K562 (cell line): ENCODE measurements at regions not wholly inside any gene's neighbourhood (a gene's known extent, or its start where the extent isn't known, plus 50 kb on each side); places are given as distances from the start of the nearest gene placed in this dataset.

Experiments used
- ATAC-seq: fragments of 200-7000 bp; cut with Tn5 transposase; 3 replicates; pipeline ENCODE4 v1.9.1; 2020; ENCODE audit warnings: moderate library complexity
- BruUV-seq: library from RNA; stranded (reverse); fragments of 400-500 nt; replicated peaks from 2 replicates; lab custom pipeline; 2021; lab: Mats Ljungman, UMichigan
- CTCF ChIA-PET: fragments of 300-600 bp; formaldehyde crosslinking; extraction: SDS; loops from one replicate; lab custom pipeline; 2021; ENCODE audit warnings: low intra/inter-chr PET ratio; lab: Yijun Ruan, JAX
- POLR2A ChIA-PET: fragments of 300-600, 350-650 bp; sonication (Branson Sonifier 250); formaldehyde crosslinking; extraction: SDS; loops from one replicate; lab custom pipeline; 2021; ENCODE audit warnings: antibody characterized with exemption, inconsistent platforms; lab: Yijun Ruan, JAX
- DNase-seq, 4 experiments: peaks; one replicate each; pipeline versions ENCODE4 v3.0.0 to v3.0.0-alpha.2; 2011 to 2018; ENCODE audit warnings: low spot score in 3 of 4, mixed read lengths in 3 of 4; ENCODE audit errors: extremely low read depth in 1 of 4
- FAIRE-seq: peaks from 2 replicates; lab custom pipeline; 2011; peaks lifted over from hg19 to GRCh38; lab: Jason Lieb, UNC
- H2AFZ ChIP-seq: 2 replicates; pipeline ENCODE4 v1.6.0; 2011; ENCODE audit warnings: low read depth, low read length, control low read depth, inconsistent platforms
- H3K27ac ChIP-seq: fragments of 200-600 bp; 3 replicates; pipeline ENCODE4 v1.8.0; 2011; ENCODE audit warnings: low read depth, mild to moderate bottlenecking, control low read depth, inconsistent platforms, low read length, moderate library complexity, mixed read lengths; ENCODE audit errors: extremely low read depth
- H3K27me3 ChIP-seq, 2 experiments: fragments of 300-600 bp in 1 of 2; 2 replicates in 1 of 2; 3 replicates in 1 of 2; pipeline versions ENCODE4 v1.6.0 to v1.8.0; 2011; ENCODE audit warnings: inconsistent platforms in 2 of 2, low read length in 2 of 2, mild to moderate bottlenecking in 1 of 2, mixed read lengths in 1 of 2, moderate library complexity in 1 of 2; ENCODE audit not compliant: control insufficient read depth in 2 of 2, insufficient read depth in 2 of 2
- H3K36me3 ChIP-seq: fragments of 300-600 bp; 3 replicates; pipeline ENCODE4 v1.8.0; 2011; ENCODE audit warnings: mild to moderate bottlenecking, low read length, inconsistent platforms; ENCODE audit not compliant: control insufficient read depth, insufficient read depth
- H3K4me1 ChIP-seq, 2 experiments: fragments of 200-600 bp in 1 of 2; replicated peaks in 1 of 2; 2 replicates in 1 of 2; 3 replicates in 1 of 2; pipeline versions ENCODE4 v1.5.1 to v1.8.0; 2011; ENCODE audit warnings: inconsistent platforms in 2 of 2, low read length in 2 of 2, mild to moderate bottlenecking in 1 of 2, mixed read lengths in 1 of 2, moderate library complexity in 1 of 2; ENCODE audit not compliant: control insufficient read depth in 2 of 2, insufficient read depth in 2 of 2
- H3K4me2 ChIP-seq: 2 replicates; pipeline ENCODE4 v1.6.1; 2011; ENCODE audit warnings: low read length, control low read depth, inconsistent platforms, mixed read lengths; ENCODE audit not compliant: insufficient read depth
- H3K4me3 ChIP-seq: fragments of 200-600 bp; sonication (generic), shearing (Covaris generic); 2 replicates; pipeline ENCODE4 v1.5.1; 2016; ENCODE audit warnings: control low read depth, inconsistent platforms
- H3K79me2 ChIP-seq: fragments of 200-600 bp; 3 replicates; pipeline ENCODE4 v1.8.0; 2011; ENCODE audit warnings: low read length, inconsistent platforms; ENCODE audit not compliant: control insufficient read depth, insufficient read depth
- H3K9ac ChIP-seq, 2 experiments: 2 replicates each; pipeline versions ENCODE4 v1.6.0 to v1.6.1; 2011; ENCODE audit warnings: low read depth in 2 of 2, low read length in 2 of 2, control low read depth in 1 of 2, inconsistent platforms in 1 of 2, mild to moderate bottlenecking in 1 of 2, mixed read lengths in 1 of 2; ENCODE audit not compliant: insufficient read depth in 1 of 2
- H3K9me1 ChIP-seq: one replicate; pipeline ENCODE4 v1.6.0; 2011; ENCODE audit warnings: inconsistent platforms, mild to moderate bottlenecking, low read length, moderate library complexity; ENCODE audit not compliant: control insufficient read depth, insufficient read depth
- H3K9me3 ChIP-seq: replicated peaks from 2 replicates; pipeline ENCODE4 v1.5.1; 2011; ENCODE audit warnings: low read depth, low read length, inconsistent platforms; ENCODE audit not compliant: control insufficient read depth, insufficient read depth
- H4K20me1 ChIP-seq: replicated peaks from 2 replicates; pipeline ENCODE4 v1.6.1; 2011; ENCODE audit warnings: low read length, inconsistent platforms, mixed read lengths; ENCODE audit not compliant: control insufficient read depth, insufficient read depth
- AFF1 ChIP-seq, 2 experiments: fragments of 450-650 bp; IDR thresholded peaks; 2 replicates each; pipeline ENCODE4 v1.6.1; 2018; ENCODE audit warnings: mild to moderate bottlenecking in 2 of 2, low read depth in 1 of 2; ENCODE audit not compliant: partially characterized antibody in 2 of 2
- ARID1B ChIP-seq: fragments of 450-650 bp; IDR thresholded peaks from 2 replicates; pipeline ENCODE4 v1.6.1; 2016; ENCODE audit warnings: antibody characterized with exemption, mild to moderate bottlenecking, inconsistent platforms
- ARID2 ChIP-seq: fragments of 450-650 bp; IDR thresholded peaks from 2 replicates; pipeline ENCODE4 v1.6.1; 2017; ENCODE audit warnings: antibody characterized with exemption, mild to moderate bottlenecking
- BCL6 ChIP-seq: fragments of 250-450 bp; sonication (Bioruptor Pico); IDR thresholded peaks from 2 replicates; pipeline ENCODE4 v1.4.0; 2020
- FOXK1 ChIP-seq: sonication (generic); formaldehyde crosslinking; IDR thresholded peaks from 2 replicates; pipeline ENCODE4 v1.8.0; 2022; ENCODE audit warnings: missing genetic modification reagents, mild to moderate bottlenecking, borderline replicate concordance
- HES1 ChIP-seq: fragments of 450-650 bp; IDR thresholded peaks from 2 replicates; pipeline ENCODE4 v1.6.1; 2016; ENCODE audit warnings: low read depth, mild to moderate bottlenecking, moderate library complexity
- KAT7 ChIP-seq: sonication (generic); formaldehyde crosslinking; IDR thresholded peaks from 2 replicates; pipeline ENCODE4 v1.8.0; 2022; ENCODE audit warnings: missing genetic modification reagents, mild to moderate bottlenecking, borderline replicate concordance
- MCM2 ChIP-seq: fragments of 450-650 bp; IDR thresholded peaks from 2 replicates; pipeline ENCODE4 v1.6.1; 2017; ENCODE audit warnings: low read depth, mild to moderate bottlenecking
- NCOA4 ChIP-seq: fragments of 450-650 bp; IDR thresholded peaks from 2 replicates; pipeline ENCODE4 v1.6.1; 2018; ENCODE audit warnings: mild to moderate bottlenecking; ENCODE audit not compliant: partially characterized antibody
- NR2C2 ChIP-seq, 2 experiments: fragments of 200-800 bp in 1 of 2; sonication (Bioruptor generic) in 1 of 2; sonication (generic) in 1 of 2; formaldehyde crosslinking in 1 of 2; IDR thresholded peaks; 2 replicates each; pipeline versions ENCODE4 v1.6.1 to v1.8.0; 2016 to 2022; ENCODE audit warnings: mild to moderate bottlenecking in 1 of 2, missing compliant biosample characterization in 1 of 2, missing genetic modification characterization in 1 of 2, missing genetic modification reagents in 1 of 2
- POLR2G ChIP-seq: fragments of 200-400 bp; formaldehyde crosslinking; IDR thresholded peaks from 2 replicates; pipeline ENCODE4 v1.6.1; 2017; ENCODE audit warnings: low read depth, mild to moderate bottlenecking, antibody characterized with exemption, low read length, moderate library complexity
- RAD51 ChIP-seq: fragments of 450-650 bp; IDR thresholded peaks from 2 replicates; pipeline ENCODE4 v1.7.1; 2016; ENCODE audit warnings: low read depth, mild to moderate bottlenecking, borderline replicate concordance
- XRCC4 ChIP-seq: IDR thresholded peaks from one replicate; pipeline ENCODE4 v1.6.1; 2011; ENCODE audit not compliant: insufficient read depth, insufficient read length; ENCODE audit errors: extremely low read depth
- ZC3H11A ChIP-seq: IDR thresholded peaks from 2 replicates; pipeline ENCODE4 v1.6.1; 2012; ENCODE audit warnings: low read depth, low read length, improper control_type of control experiment
- ZNF212 ChIP-seq: fragments of 450-650 bp; formaldehyde crosslinking; IDR thresholded peaks from 2 replicates; pipeline ENCODE4 v1.4.0; 2020; ENCODE audit warnings: mild to moderate bottlenecking
- ZNF668 ChIP-seq: fragments of 250-450 bp; sonication (Bioruptor Pico); IDR thresholded peaks from 2 replicates; pipeline ENCODE4 v1.8.0; 2022; ENCODE audit warnings: mild to moderate bottlenecking, inconsistent platforms
- WGBS: fragments of 100-300 bp; shearing (Covaris generic); methylation state at CpG from one replicate; pipeline ENCODE4 v1.1.6; 2016; ENCODE audit warnings: low coverage, mixed read lengths; ENCODE audit not compliant: insufficient coverage; ENCODE audit errors: missing lambda C conversion rate; 5-methylcytosine and 5-hydroxymethylcytosine counted together
- in situ Hi-C: fragments of 300-500 bp; cut with MboI; formaldehyde crosslinking; loops from 4 replicates; pipeline ENCODE4 v1.15.0; 2018; ENCODE audit warnings: inconsistent platforms, mixed read lengths
- intact Hi-C: fragments of 100-400 bp; cut with micrococcal nuclease; formaldehyde crosslinking; loops from 2 replicates; pipeline ENCODE4 v1.14.2; 2022

GRCh38 chr5:167580608-167581007, 710.8 kb upstream of the WWC1 start:
- Histone ChIP-seq H3K4me2 (no peak overlapping the region), H3K9me1 (no peaks in the 10 kb centered on the region), H3K9ac (no peak overlapping the region), H2AFZ (no peak overlapping the region), H3K27ac (no peak overlapping the region), H3K4me1 (no peaks in the 10 kb centered on the region), H4K20me1 (no peaks in the 10 kb centered on the region), H3K9me3 (no peaks in the 10 kb centered on the region), H3K27me3 (no peaks in the 10 kb centered on the region), H3K4me3 (no peak overlapping the region), H3K79me2 (no peaks in the 10 kb centered on the region), H3K36me3 (no peaks in the 10 kb centered on the region)
- FAIRE-seq (no peak), DNase-seq (no peak), ATAC-seq (no peak)
- no TSS peak for BruUV-seq
- WGBS = 0% methylated on average over 13 of the region's 13 CpGs
- POLR2A ChIA-PET = no interaction called here
- in situ Hi-C loops = no loop called here
- CTCF ChIA-PET = no interaction called here
- intact Hi-C loops = no loop called here
- no peak for TF ChIP-seq FOXK1
- no peak for TF ChIP-seq MCM2
- TF ChIP-seq ZNF668 (CRISPR knock-in tag) = no peak
- no peak for TF ChIP-seq RAD51
- TF ChIP-seq NCOA4 = no peak
- TF ChIP-seq XRCC4 = no peak
- no peak for TF ChIP-seq HES1
- no peak for TF ChIP-seq ARID2
- TF ChIP-seq BCL6 = no peak
- TF ChIP-seq NR2C2 (CRISPR knock-in tag; IDR thresholded peaks at IDR 0.05) = no peak
- no peak for TF ChIP-seq NR2C2 (tag; IDR thresholded peaks at IDR 0.05)
- TF ChIP-seq ZC3H11A = no peak
- TF ChIP-seq KAT7 (CRISPR knock-in tag) = no peak
- no peak for TF ChIP-seq POLR2G
- TF ChIP-seq ARID1B = no peak
- no peak for TF ChIP-seq AFF1 (IDR thresholded peaks at IDR 0.05; ENCODE audit: low read depth in 1 of 2, partially characterized antibody in 2 of 2)
- no peak for TF ChIP-seq ZNF212 (CRISPR knock-in tag)
